ENCODE measurements at regions not wholly inside any gene's neighbourhood (a gene's known extent, or its start where the extent isn't known, plus 50 kb on each side); places are given as distances from the start of the nearest gene placed in this dataset.

GRCh38 chr3:150249779-150250470 is 158.2 kb upstream of the TSC22D2 start:
- no peak for TF ChIP-seq ELK1 (CRISPR knock-in tag; IDR thresholded peaks at IDR 0.05)
- TF ChIP-seq SMAD3 (CRISPR knock-in tag; conservative IDR thresholded peaks at IDR 0.05) = no peak
- TF ChIP-seq TARDBP (IDR thresholded peaks at IDR 0.05) = no peak
- TF ChIP-seq GATAD2B (IDR thresholded peaks at IDR 0.05; ENCODE audit: borderline replicate concordance) = no peak
- TF ChIP-seq FOXK2 (conservative IDR thresholded peaks at IDR 0.05 in 1 of 2, IDR thresholded peaks at IDR 0.05 in 1 of 2; ENCODE audit: low read depth in 2 of 2) = no peak
- no peak for TF ChIP-seq GABPB1 (CRISPR knock-in tag; IDR thresholded peaks at IDR 0.05)
- TF ChIP-seq SAFB (IDR thresholded peaks at IDR 0.05; ENCODE audit: borderline replicate concordance, low read depth, low read length) = no peak
- TF ChIP-seq TAF1 (IDR thresholded peaks at IDR 0.05; ENCODE audit: control insufficient read depth, extremely low read depth, insufficient read depth, low read length, severe bottlenecking) = no peak
- TF ChIP-seq CTCF (IDR thresholded peaks at IDR 0.05 in 2 of 3, conservative IDR thresholded peaks at IDR 0.05 in 1 of 3; ENCODE audit: insufficient read depth in 2 of 3, low read depth in 1 of 3, low read length in 3 of 3) = no peak
- no peak for TF ChIP-seq ZNF263 (CRISPR knock-in tag; IDR thresholded peaks at IDR 0.05; ENCODE audit: borderline replicate concordance)
- TF ChIP-seq SIN3A (IDR thresholded peaks at IDR 0.05; ENCODE audit: borderline replicate concordance in 2 of 2, control insufficient read depth in 1 of 2, low read depth in 2 of 2, low read length in 2 of 2) = no peak
- no peak for TF ChIP-seq CEBPB (tag; IDR thresholded peaks at IDR 0.05)
